ENCODE measurements at regions not wholly inside any gene's neighbourhood (a gene's known extent, or its start where the extent isn't known, plus 50 kb on each side); places are given as distances from the start of the nearest gene placed in this dataset.

DNA sequence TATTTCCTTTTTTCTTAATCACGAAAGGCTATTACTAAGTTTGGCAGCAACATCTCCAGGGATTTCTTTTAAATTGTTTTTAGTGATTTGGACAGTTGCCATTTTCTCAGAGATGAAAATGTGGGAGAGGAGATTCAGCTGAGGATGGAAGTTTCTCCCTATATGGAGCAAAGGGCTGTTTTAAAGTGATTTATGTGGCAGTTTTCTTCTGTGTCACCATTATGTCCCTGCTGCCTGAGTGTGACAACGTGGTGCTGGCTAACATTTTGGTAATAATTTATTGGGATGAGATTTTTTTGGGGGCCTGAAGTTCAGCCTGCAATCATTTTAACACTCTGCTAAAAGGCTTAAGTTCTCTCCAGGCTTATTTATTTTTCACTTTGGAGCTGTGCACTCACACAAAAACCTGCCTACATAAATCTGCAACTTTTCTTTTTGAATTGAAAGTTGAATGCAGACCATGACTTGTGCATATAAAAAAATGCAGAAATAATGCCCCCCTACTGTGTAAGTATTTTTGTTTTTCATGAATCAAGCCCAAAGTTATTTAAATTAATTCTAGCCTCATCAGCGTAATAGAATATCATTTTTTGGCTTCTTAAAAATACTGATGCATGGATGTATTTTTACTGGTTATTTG lies 210.9 kb downstream of the ZIC1 start:
- Histone ChIP-seq H3K27me3 (ENCODE audit: control insufficient read depth, insufficient read depth, low read length) (no peaks in the 10 kb centered on the region), H3K36me3 (replicated peaks; ENCODE audit: control insufficient read depth, insufficient read depth, low read length) (no peaks in the 10 kb centered on the region), H3K4me3 (ENCODE audit: insufficient read depth, low read depth, low read length) (no peak overlapping the region)
- DNase-seq = no peak

- no peaks in the 10 kb centered on the region for H3K36me3 ChIP-seq (replicated peaks; ENCODE audit: control insufficient read depth, insufficient read depth, low read length)
- H3K27me3 ChIP-seq (ENCODE audit: control insufficient read depth, insufficient read depth, low read length) = no peaks in the 10 kb centered on the region
- no peak for DNase-seq
- no peak overlapping the region for H3K4me3 ChIP-seq (ENCODE audit: insufficient read depth, low read depth, low read length)
Observed at GRCh38 chr3:147620906-147621305, 211.7 kb downstream of the ZIC1 start.

DNA sequence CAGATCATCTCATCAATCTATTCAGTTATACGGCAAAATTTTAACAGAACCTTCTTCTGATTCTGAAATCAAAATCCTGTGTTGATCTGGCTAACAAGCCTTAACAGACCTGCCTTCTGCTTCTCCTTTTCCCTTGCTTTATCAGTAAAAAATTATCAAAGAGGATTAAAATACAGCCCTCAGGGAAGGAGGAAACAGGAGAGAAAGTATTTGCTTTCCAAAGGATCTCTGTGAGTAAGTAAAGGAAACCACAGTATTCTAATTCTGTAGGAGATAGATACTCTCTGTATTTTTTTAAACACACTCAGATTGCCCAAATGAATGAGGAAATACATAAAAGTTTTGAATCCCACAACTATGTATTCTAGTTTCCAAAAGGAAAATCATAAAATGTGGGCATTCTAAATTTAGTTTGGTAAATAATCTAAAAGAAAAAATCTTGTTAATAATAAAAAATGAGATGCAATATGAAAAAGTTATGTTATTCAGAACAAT lies 221.8 kb downstream of the ZIC1 start:
- H3K4me3 ChIP-seq (ENCODE audit: insufficient read depth, low read depth, low read length) = no peak overlapping the region
- no peaks in the 10 kb centered on the region for H3K27me3 ChIP-seq (ENCODE audit: control insufficient read depth, insufficient read depth, low read length)
- H3K36me3 ChIP-seq (replicated peaks; ENCODE audit: control insufficient read depth, insufficient read depth, low read length) = no peaks in the 10 kb centered on the region
- DNase-seq = no peak

DNA sequence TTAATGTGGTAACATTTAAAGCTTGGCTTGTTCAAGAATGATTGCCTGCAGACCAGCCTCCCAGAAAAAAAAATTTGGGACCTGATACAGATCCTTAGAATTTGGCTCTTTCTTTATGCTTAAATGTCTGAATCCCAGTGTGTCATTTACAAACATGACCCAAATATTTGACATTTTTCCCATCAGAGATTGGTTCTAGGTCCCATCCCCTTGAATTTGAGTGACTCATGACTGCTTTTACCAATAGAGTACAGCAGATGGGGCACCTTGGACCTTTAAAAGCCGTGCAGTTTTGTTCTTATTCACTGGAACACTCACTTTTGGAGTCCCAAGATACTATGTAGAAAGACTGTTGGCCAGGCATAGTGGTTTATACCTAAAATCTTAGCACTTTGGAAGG lies 231.6 kb downstream of the ZIC1 start:
- no peak for DNase-seq
- no peak overlapping the region for H3K4me3 ChIP-seq (ENCODE audit: insufficient read depth, low read depth, low read length)
- H3K27me3 ChIP-seq (ENCODE audit: control insufficient read depth, insufficient read depth, low read length) = no peaks in the 10 kb centered on the region
- H3K36me3 ChIP-seq (replicated peaks; ENCODE audit: control insufficient read depth, insufficient read depth, low read length) = no peaks in the 10 kb centered on the region

DNA sequence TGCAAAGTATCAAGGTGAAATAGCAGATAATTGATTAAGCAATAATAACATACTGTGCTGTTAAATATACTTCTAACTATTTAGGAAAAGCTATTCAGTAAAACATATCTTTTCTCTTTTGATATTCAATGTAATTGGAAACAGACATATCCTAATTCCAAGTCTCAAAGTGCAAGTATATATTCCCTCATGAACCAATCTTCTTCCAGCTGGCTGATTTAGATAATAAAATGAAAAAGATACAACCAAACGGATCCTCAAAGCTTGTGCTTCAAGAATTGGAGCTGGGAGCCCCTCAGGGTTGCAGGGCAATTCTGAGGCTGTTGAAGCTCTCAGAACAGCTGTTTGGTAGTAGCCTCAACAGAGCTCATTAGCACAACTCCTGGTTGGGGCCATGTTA lies 236.6 kb downstream of the ZIC1 start:
- no peak for DNase-seq
- no peak overlapping the region for H3K4me3 ChIP-seq (ENCODE audit: insufficient read depth, low read depth, low read length)
- no peaks in the 10 kb centered on the region for H3K27me3 ChIP-seq (ENCODE audit: control insufficient read depth, insufficient read depth, low read length)
- no peaks in the 10 kb centered on the region for H3K36me3 ChIP-seq (replicated peaks; ENCODE audit: control insufficient read depth, insufficient read depth, low read length)

GRCh38 chr3:147649475-147649874 lies 240.3 kb downstream of the ZIC1 start:
- no peaks in the 10 kb centered on the region for H3K27me3 ChIP-seq (ENCODE audit: control insufficient read depth, insufficient read depth, low read length)

GRCh38 chr3:147651107-147651778 lies 242.1 kb downstream of the ZIC1 start:
- Histone ChIP-seq H3K4me3 (ENCODE audit: insufficient read depth, low read depth, low read length) (no peak overlapping the region), H3K36me3 (replicated peaks; ENCODE audit: control insufficient read depth, insufficient read depth, low read length) (no peaks in the 10 kb centered on the region), H3K27me3 (ENCODE audit: control insufficient read depth, insufficient read depth, low read length) (no peaks in the 10 kb centered on the region)
- DNase-seq = no peak

More at GRCh38 chr3:147649475-147649874, 240.3 kb downstream of the ZIC1 start:
- Histone ChIP-seq H3K4me3 (ENCODE audit: insufficient read depth, low read depth, low read length) (no peak overlapping the region), H3K36me3 (replicated peaks; ENCODE audit: control insufficient read depth, insufficient read depth, low read length) (no peaks in the 10 kb centered on the region)
- no peak for DNase-seq

DNA sequence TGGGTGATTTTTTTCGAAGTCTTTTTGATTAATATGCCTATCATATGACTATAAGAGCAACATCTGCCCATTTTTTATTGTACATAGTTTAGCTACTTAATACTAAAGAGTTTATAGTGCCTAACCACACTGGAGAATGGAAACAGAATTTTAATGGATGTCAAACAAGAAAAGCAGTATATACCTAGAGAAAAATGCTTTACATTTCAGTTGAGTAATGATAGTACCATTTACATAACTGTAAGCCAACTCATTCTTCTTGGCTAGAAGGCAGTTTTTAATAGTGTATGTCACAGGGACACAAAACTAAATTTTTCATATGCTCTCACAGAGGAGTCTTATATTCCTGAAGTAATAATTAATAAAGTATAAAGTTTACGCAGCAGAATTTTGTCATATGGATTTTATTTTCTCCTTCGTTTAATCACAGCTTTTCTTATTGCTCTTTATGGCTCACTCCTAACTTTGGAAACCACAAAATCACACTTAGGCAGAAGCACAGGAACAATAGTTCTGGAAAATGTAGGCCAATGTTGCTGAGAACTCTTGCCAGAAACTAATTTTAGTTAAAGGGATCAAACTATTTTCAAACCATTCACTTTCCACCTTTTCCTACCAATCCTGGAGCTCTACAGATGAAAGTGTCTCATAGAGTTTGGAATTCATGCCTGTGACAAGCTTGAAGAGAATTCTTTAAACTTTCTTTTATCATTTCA lies 243.6 kb downstream of the ZIC1 start:
- Histone ChIP-seq H3K4me3 (ENCODE audit: insufficient read depth, low read depth, low read length) (no peak overlapping the region), H3K27me3 (ENCODE audit: control insufficient read depth, insufficient read depth, low read length) (no peaks in the 10 kb centered on the region), H3K36me3 (replicated peaks; ENCODE audit: control insufficient read depth, insufficient read depth, low read length) (no peaks in the 10 kb centered on the region)
- no peak for DNase-seq

- H3K4me3 ChIP-seq (ENCODE audit: insufficient read depth, low read depth, low read length) = no peak overlapping the region
- no peak for DNase-seq
- H3K27me3 ChIP-seq (ENCODE audit: control insufficient read depth, insufficient read depth, low read length) = no peaks in the 10 kb centered on the region
- H3K36me3 ChIP-seq (replicated peaks; ENCODE audit: control insufficient read depth, insufficient read depth, low read length) = no peaks in the 10 kb centered on the region
Observed at GRCh38 chr3:147653367-147653923, 244.3 kb downstream of the ZIC1 start.

- no peaks in the 10 kb centered on the region for H3K36me3 ChIP-seq (replicated peaks; ENCODE audit: control insufficient read depth, insufficient read depth, low read length)
- no peak overlapping the region for H3K4me3 ChIP-seq (ENCODE audit: insufficient read depth, low read depth, low read length)
- H3K27me3 ChIP-seq (ENCODE audit: control insufficient read depth, insufficient read depth, low read length) = no peaks in the 10 kb centered on the region
- DNase-seq = no peak
Observed at GRCh38 chr3:147654827-147655226, 245.7 kb downstream of the ZIC1 start.

DNA sequence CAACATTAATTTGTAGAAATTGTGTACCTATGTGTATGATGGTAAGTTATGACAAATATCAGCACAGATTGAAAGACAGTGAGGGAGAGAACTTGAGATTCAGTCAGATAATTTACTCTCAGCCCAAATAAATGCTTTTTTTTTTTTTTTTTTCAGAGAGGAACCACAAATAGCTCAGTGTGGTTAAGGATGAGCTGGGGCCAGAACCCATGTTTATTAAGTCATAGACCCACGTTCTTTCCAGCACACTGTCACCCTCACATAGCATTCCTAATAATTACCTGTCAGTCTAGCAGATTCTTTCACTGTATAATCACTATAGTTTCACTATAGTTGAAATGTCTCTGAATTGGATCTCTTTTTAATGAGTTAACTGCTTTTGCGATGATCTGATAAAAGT lies 246.1 kb downstream of the ZIC1 start:
- Histone ChIP-seq H3K4me3 (ENCODE audit: insufficient read depth, low read depth, low read length) (no peak overlapping the region), H3K27me3 (ENCODE audit: control insufficient read depth, insufficient read depth, low read length) (no peaks in the 10 kb centered on the region), H3K36me3 (replicated peaks; ENCODE audit: control insufficient read depth, insufficient read depth, low read length) (no peaks in the 10 kb centered on the region)
- no peak for DNase-seq

DNA sequence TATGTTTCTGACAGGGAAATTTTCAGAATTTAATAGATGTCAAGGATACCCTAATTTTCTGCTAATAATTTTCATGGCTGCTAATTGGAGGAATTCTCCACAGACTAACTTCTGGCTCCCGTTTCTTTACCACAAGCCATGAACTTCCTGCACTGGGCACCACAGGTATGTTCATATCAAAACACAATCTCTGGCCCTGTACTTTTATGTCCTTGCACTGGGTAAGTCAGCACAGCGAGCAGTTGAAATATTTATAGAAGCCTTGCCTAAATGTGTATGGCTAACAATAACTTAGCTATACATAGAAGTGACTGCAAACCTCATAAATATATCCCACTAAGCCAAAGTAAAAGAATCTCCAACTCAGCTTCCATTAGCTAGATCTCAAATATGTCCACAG lies 246.9 kb downstream of the ZIC1 start:
- Histone ChIP-seq H3K27me3 (ENCODE audit: control insufficient read depth, insufficient read depth, low read length) (no peaks in the 10 kb centered on the region), H3K36me3 (replicated peaks; ENCODE audit: control insufficient read depth, insufficient read depth, low read length) (no peaks in the 10 kb centered on the region), H3K4me3 (ENCODE audit: insufficient read depth, low read depth, low read length) (no peak overlapping the region)
- DNase-seq = no peak

DNA sequence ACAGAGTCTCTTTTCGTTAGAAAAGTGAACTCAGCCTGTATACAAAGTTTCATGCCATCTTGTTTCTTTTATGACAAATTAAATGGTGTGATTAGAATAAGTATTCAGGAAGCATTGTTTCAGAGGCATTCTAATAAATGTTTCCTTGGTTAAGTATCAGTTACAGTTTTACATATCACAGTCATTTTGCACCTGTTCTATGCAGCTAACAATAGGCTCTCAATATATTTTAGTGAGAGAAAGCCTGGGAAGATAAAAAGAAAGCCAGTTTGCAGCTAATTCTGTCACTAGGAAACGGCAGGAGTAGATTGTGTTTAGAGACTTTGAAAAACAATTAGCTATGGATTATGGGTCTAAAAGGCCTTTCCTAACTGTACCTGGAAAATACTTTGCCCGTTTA lies 252.8 kb downstream of the ZIC1 start:
- H3K27me3 ChIP-seq (ENCODE audit: control insufficient read depth, insufficient read depth, low read length) = no peaks in the 10 kb centered on the region
- H3K4me3 ChIP-seq (ENCODE audit: insufficient read depth, low read depth, low read length) = no peak overlapping the region
- H3K36me3 ChIP-seq (replicated peaks; ENCODE audit: control insufficient read depth, insufficient read depth, low read length) = no peaks in the 10 kb centered on the region
- DNase-seq = no peak

DNA sequence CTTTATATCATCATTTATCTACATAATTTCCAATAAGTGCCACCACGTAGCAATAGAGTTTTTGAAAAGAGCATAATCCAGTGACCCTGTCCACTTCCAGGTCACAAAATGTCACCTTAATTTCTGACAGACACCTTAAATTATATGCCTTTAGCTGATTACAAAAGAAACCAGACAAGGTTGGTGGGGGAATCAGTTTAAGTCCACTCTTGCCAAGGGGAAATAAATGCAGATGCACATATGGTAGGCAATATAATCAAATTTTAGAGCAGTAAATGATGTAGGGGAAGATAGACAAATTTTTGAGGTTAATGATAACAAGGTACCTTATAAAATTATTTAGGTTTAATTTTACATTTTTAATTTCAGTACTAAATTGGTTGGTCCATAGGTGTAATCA lies 253.5 kb downstream of the ZIC1 start:
- Histone ChIP-seq H3K27me3 (ENCODE audit: control insufficient read depth, insufficient read depth, low read length) (no peaks in the 10 kb centered on the region), H3K4me3 (ENCODE audit: insufficient read depth, low read depth, low read length) (no peak overlapping the region), H3K36me3 (replicated peaks; ENCODE audit: control insufficient read depth, insufficient read depth, low read length) (no peaks in the 10 kb centered on the region)
- no peak for DNase-seq

- Histone ChIP-seq H3K36me3 (replicated peaks; ENCODE audit: control insufficient read depth, insufficient read depth, low read length) (no peaks in the 10 kb centered on the region), H3K4me3 (ENCODE audit: insufficient read depth, low read depth, low read length) (no peak overlapping the region), H3K27me3 (ENCODE audit: control insufficient read depth, insufficient read depth, low read length) (no peaks in the 10 kb centered on the region)
- DNase-seq = no peak
Observed at GRCh38 chr3:147669077-147669476, 259.9 kb downstream of the ZIC1 start.

Data from H7 (cell line).